Omental fat pad (tissue), 3 donors: ENCODE measurements at regions not wholly inside any gene's neighbourhood (a gene's known extent, or its start where the extent isn't known, plus 50 kb on each side); places are given as distances from the start of the nearest gene placed in this dataset.

Source experiments
- ATAC-seq: fragments of 150-250 bp; one replicate; pipeline ENCODE4 v1.9.1; 2016; ENCODE audit warnings: mild to moderate bottlenecking, moderate library complexity; ENCODE audit not compliant: low FRiP score
- DNase-seq: peaks from one replicate; pipeline ENCODE4 v3.0.0-alpha.2; 2019; ENCODE audit warnings: low spot score
- CTCF ChIP-seq, 3 donors: fragments of 450-650 bp; IDR thresholded peaks; one replicate each; pipeline ENCODE4 v1.5.1; 2016 to 2017; ENCODE audit warnings: antibody characterized with exemption in 3 of 3, mild to moderate bottlenecking in 3 of 3, moderate library complexity in 2 of 3

GRCh38 chr1:103387898-103388297, 137.6 kb upstream of the RNPC3 start:
- ATAC-seq = no peak
- no peak for DNase-seq
- no peak for TF ChIP-seq CTCF (IDR thresholded peaks at IDR 0.05)

DNA sequence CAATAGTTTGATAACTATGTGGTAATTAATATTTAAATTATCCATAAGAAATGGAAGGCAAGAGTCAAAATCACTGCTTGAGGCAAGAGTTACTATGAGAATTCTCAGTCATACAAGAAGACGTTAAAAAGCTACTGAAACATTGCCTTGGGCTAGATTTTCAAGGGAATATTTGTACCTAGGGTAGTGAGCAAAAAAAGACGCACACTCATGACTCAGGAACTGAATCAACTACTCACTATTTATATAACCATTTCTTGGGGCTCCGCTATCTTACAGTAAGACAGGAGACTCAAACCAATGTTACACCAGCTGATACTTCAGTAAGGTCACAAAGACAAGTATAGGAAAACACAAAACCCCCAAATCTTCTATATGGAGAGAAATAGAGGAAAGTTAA, 151.5 kb upstream of the RNPC3 start:
- no peak for TF ChIP-seq CTCF (IDR thresholded peaks at IDR 0.05)
- ATAC-seq = no peak
- no peak for DNase-seq

- no peak for TF ChIP-seq CTCF (IDR thresholded peaks at IDR 0.05)
- ATAC-seq (no peak), DNase-seq (no peak)
These were observed 152.6 kb upstream of the RNPC3 start for GRCh38 chr1:103372866-103373265.

GRCh38 chr1:103371234-103371633, 154.3 kb upstream of the RNPC3 start:
- peak; percentile 54 for ATAC-seq
- TF ChIP-seq CTCF (IDR thresholded peaks at IDR 0.05) = no peak
- no peak for DNase-seq

- TF ChIP-seq CTCF (IDR thresholded peaks at IDR 0.05) = no peak
- DNase-seq (no peak), ATAC-seq (no peak)
These were observed 158.3 kb upstream of the RNPC3 start for GRCh38 chr1:103367186-103367585.

- ATAC-seq (no peak), DNase-seq (no peak)
- TF ChIP-seq CTCF (IDR thresholded peaks at IDR 0.05) = no peak
These were observed 159.5 kb upstream of the RNPC3 start for GRCh38 chr1:103365860-103366569.

GRCh38 chr1:103363008-103363365, 162.5 kb upstream of the RNPC3 start:
- TF ChIP-seq CTCF (IDR thresholded peaks at IDR 0.05) = no peak
- DNase-seq (no peak), ATAC-seq (no peak)
